WTC11 (cell line): ENCODE measurements at regions not wholly inside any gene's neighbourhood (a gene's known extent, or its start where the extent isn't known, plus 50 kb on each side); places are given as distances from the start of the nearest gene placed in this dataset.

Source experiments
- ATAC-seq: fragments of 200-7000 bp; cut with Tn5 transposase; 2 replicates; pipeline ENCODE4 v1.10.0; 2021; ENCODE audit warnings: mild to moderate bottlenecking, moderate library complexity
- CTCF ChIA-PET: fragments of 300-600 bp; sonication (Branson Sonifier 250); formaldehyde crosslinking; loops from one replicate; lab custom pipeline; 2021; ENCODE audit warnings: antibody characterized with exemption; lab: Charles Lee
- POLR2A ChIA-PET: fragments of 350-600 bp; sonication (Branson Sonifier 250); formaldehyde crosslinking; loops from one replicate; lab custom pipeline; 2021; ENCODE audit warnings: antibody characterized with exemption; lab: Charles Lee
- DNase-seq: peaks from one replicate; pipeline ENCODE4 v3.0.0; 2021; ENCODE audit warnings: low spot score
- H3K27ac Mint-ChIP-seq: 2 replicates; pipeline ENCODE4 v1.8.0; 2021; ENCODE audit warnings: mixed read lengths
- H3K27me3 Mint-ChIP-seq: 2 replicates; pipeline ENCODE4 v1.8.0; 2021; ENCODE audit warnings: low read depth, mild to moderate bottlenecking, moderate library complexity, mixed read lengths
- H3K36me3 Mint-ChIP-seq: 2 replicates; pipeline ENCODE4 v1.8.0; 2021; ENCODE audit warnings: mixed read lengths
- H3K4me1 Mint-ChIP-seq: 2 replicates; pipeline ENCODE4 v1.8.0; 2022; ENCODE audit warnings: mixed read lengths
- H3K4me3 Mint-ChIP-seq: 2 replicates; pipeline ENCODE4 v1.8.0; 2021; ENCODE audit warnings: mild to moderate bottlenecking, moderate library complexity, mixed read lengths
- H3K9me3 Mint-ChIP-seq: 2 replicates; pipeline ENCODE4 v1.8.0; 2021; ENCODE audit warnings: mixed read lengths
- ATF1 ChIP-seq: sonication (generic); formaldehyde crosslinking; IDR thresholded peaks from 2 replicates; pipeline ENCODE4 v1.8.1; 2023; ENCODE audit warnings: mild to moderate bottlenecking, moderate library complexity, missing genetic modification reagents
- CREM ChIP-seq: sonication (generic); formaldehyde crosslinking; IDR thresholded peaks from 2 replicates; pipeline ENCODE4 v1.8.1; 2022; ENCODE audit warnings: mild to moderate bottlenecking, missing genetic modification reagents, moderate library complexity
- FOXJ3 ChIP-seq: sonication (generic); formaldehyde crosslinking; IDR thresholded peaks from 2 replicates; pipeline ENCODE4 v1.9.0; 2021; ENCODE audit warnings: missing genetic modification reagents, mild to moderate bottlenecking, borderline replicate concordance
- FOXP1 ChIP-seq: sonication (generic); formaldehyde crosslinking; IDR thresholded peaks from 2 replicates; pipeline ENCODE4 v1.8.0; 2022; ENCODE audit warnings: missing genetic modification reagents, mild to moderate bottlenecking, moderate library complexity, borderline replicate concordance
- GABPB1 ChIP-seq: sonication (generic); formaldehyde crosslinking; IDR thresholded peaks from 2 replicates; pipeline ENCODE4 v1.8.1; 2023; ENCODE audit warnings: mild to moderate bottlenecking, missing genetic modification reagents
- GRHL2 ChIP-seq: fragments of 250-450 bp; sonication (Bioruptor Pico); IDR thresholded peaks from 2 replicates; pipeline ENCODE4 v1.8.0; 2022; ENCODE audit warnings: mild to moderate bottlenecking, moderate library complexity; ENCODE audit not compliant: insufficient replicate concordance, severe bottlenecking
- HMGA2 ChIP-seq: fragments of 250-450 bp; sonication (Bioruptor Pico); IDR thresholded peaks from 2 replicates; pipeline ENCODE4 v1.4.0; 2021; ENCODE audit warnings: mild to moderate bottlenecking, moderate library complexity
- JAZF1 ChIP-seq: fragments of 250-450 bp; sonication (Bioruptor Pico); IDR thresholded peaks from 2 replicates; pipeline ENCODE4 v1.9.0; 2021; ENCODE audit warnings: moderate library complexity, mild to moderate bottlenecking, inconsistent platforms
- JUN ChIP-seq: sonication (generic); formaldehyde crosslinking; IDR thresholded peaks from 2 replicates; pipeline ENCODE4 v1.8.0; 2023; ENCODE audit warnings: mild to moderate bottlenecking, missing genetic modification reagents
- MYBL2 ChIP-seq: sonication (generic); formaldehyde crosslinking; IDR thresholded peaks from 2 replicates; pipeline ENCODE4 v1.8.1; 2023; ENCODE audit warnings: mild to moderate bottlenecking, moderate library complexity, missing genetic modification reagents
- NFE2L1 ChIP-seq: sonication (generic); formaldehyde crosslinking; IDR thresholded peaks from 2 replicates; pipeline ENCODE4 v1.8.1; 2023; ENCODE audit warnings: missing genetic modification reagents
- PRRX2 ChIP-seq: fragments of 250-450 bp; sonication (Bioruptor Pico); IDR thresholded peaks from 2 replicates; pipeline ENCODE4 v1.8.0; 2021; ENCODE audit warnings: mild to moderate bottlenecking
- RORB ChIP-seq: fragments of 250-450 bp; sonication (Bioruptor Pico); IDR thresholded peaks from 2 replicates; pipeline ENCODE4 v1.9.0; 2021; ENCODE audit warnings: mild to moderate bottlenecking
- SMAD4 ChIP-seq: sonication (generic); formaldehyde crosslinking; IDR thresholded peaks from 2 replicates; pipeline ENCODE4 v1.8.0; 2022; ENCODE audit warnings: mild to moderate bottlenecking, missing genetic modification reagents
- TCF7 ChIP-seq: sonication (generic); formaldehyde crosslinking; IDR thresholded peaks from 2 replicates; pipeline ENCODE4 v1.8.0; 2022; ENCODE audit warnings: mild to moderate bottlenecking, low read depth, missing genetic modification reagents, moderate library complexity
- TEAD1 ChIP-seq: sonication (generic); formaldehyde crosslinking; IDR thresholded peaks from 2 replicates; pipeline ENCODE4 v1.8.0; 2022; ENCODE audit warnings: mild to moderate bottlenecking, missing genetic modification reagents
- ZNF219 ChIP-seq: sonication (generic); formaldehyde crosslinking; IDR thresholded peaks from 2 replicates; pipeline ENCODE4 v1.8.0; 2023; ENCODE audit warnings: missing genetic modification reagents, mild to moderate bottlenecking, borderline replicate concordance
- ZNF423 ChIP-seq: fragments of 250-450 bp; sonication (Bioruptor Pico); IDR thresholded peaks from 2 replicates; pipeline ENCODE4 v2.1.2; 2022; ENCODE audit warnings: mild to moderate bottlenecking, moderate library complexity
- ZNF671 ChIP-seq: fragments of 250-450 bp; sonication (Bioruptor Pico); IDR thresholded peaks from 2 replicates; pipeline ENCODE4 v1.8.0; 2021; ENCODE audit warnings: mild to moderate bottlenecking
- TF ChIP-seq, protein P1 (sequence below): sonication (generic); formaldehyde crosslinking; IDR thresholded peaks from 2 replicates; pipeline ENCODE4 v1.8.0; 2022; ENCODE audit warnings: mild to moderate bottlenecking, missing genetic modification reagents
- TF ChIP-seq, protein P2 (sequence below): sonication (generic); formaldehyde crosslinking; IDR thresholded peaks from 2 replicates; pipeline ENCODE4 v1.8.0; 2022; ENCODE audit warnings: mild to moderate bottlenecking, missing genetic modification reagents
- TF ChIP-seq, protein P3 (sequence below): sonication (generic); formaldehyde crosslinking; IDR thresholded peaks from 2 replicates; pipeline ENCODE4 v1.8.1; 2023; ENCODE audit warnings: mild to moderate bottlenecking, missing genetic modification reagents, moderate library complexity
- TF ChIP-seq, protein P4 (sequence below): sonication (generic); formaldehyde crosslinking; conservative IDR thresholded peaks from 2 replicates; pipeline ENCODE4 v1.8.1; 2023; ENCODE audit warnings: mild to moderate bottlenecking, low read depth, missing genetic modification reagents, moderate library complexity
- TF ChIP-seq, protein P5 (sequence below): fragments of 250-450 bp; sonication (Bioruptor Pico); IDR thresholded peaks from 2 replicates; pipeline ENCODE4 v1.9.0; 2021; ENCODE audit warnings: mild to moderate bottlenecking
- TF ChIP-seq, protein P6 (sequence below): sonication (generic); formaldehyde crosslinking; conservative IDR thresholded peaks from 2 replicates; pipeline ENCODE4 v1.8.1; 2022; ENCODE audit warnings: mild to moderate bottlenecking, missing genetic modification reagents
- TF ChIP-seq, protein P7 (sequence below): sonication (generic); formaldehyde crosslinking; IDR thresholded peaks from 2 replicates; pipeline ENCODE4 v1.8.1; 2022; ENCODE audit warnings: missing genetic modification reagents, borderline replicate concordance
- TF ChIP-seq, protein P8 (sequence below): fragments of 200-600 bp; IDR thresholded peaks from 2 replicates; pipeline ENCODE4 v1.8.0; 2022; ENCODE audit warnings: antibody characterized with exemption

DNA sequence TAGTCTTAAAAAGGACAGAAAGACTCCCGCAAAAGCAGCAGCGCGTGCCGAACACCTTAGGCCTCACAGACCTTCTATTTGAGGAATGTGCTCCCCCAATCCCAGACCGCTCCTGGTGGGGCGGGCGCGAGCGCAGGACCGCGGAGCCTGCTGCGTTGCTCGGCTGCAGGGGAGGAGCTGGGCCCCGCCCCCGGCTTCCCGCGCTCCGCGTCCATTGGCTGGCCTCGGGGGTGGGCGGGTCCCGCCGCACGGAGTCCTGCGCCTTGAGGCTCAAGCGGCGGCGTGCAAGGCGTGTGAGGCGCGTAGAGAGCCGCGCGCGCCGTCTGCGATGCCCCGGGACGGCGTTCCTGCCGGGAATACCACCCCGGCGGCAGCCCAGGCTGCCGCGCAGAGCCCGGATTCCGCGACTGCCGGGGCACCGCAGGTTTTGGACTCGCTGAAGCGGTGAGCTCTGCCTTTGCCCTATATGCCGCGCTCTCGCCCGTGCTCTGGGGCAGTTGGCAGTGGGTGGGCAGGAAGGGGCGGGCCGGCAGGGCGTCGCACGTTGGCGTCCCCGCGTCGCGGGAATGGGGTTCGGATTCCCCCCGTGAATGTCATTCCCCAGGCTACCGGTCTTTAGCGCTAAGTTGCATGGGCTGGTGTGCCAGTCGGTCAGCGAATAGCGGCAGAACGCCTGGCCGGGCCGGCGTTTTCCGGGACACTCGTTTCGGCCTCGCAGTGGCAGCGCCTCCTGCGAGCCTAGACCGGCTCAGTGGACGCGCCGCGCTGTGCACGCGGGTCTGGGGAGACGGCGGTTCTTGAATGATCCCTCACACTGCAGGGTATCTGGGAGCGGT, 49.6 kb upstream of the PAIP2B start:
- H3K27me3 Mint-ChIP-seq, result peaks cover 55% of the 10 kb centered on the region
- peak; percentile 85 for TF ChIP-seq SMAD4 (CRISPR knock-in tag)
- peak; percentile 84; the same call in 1 of the 2 replicates for TF ChIP-seq JUN (CRISPR knock-in tag)
- TF ChIP-seq, protein P1, sequence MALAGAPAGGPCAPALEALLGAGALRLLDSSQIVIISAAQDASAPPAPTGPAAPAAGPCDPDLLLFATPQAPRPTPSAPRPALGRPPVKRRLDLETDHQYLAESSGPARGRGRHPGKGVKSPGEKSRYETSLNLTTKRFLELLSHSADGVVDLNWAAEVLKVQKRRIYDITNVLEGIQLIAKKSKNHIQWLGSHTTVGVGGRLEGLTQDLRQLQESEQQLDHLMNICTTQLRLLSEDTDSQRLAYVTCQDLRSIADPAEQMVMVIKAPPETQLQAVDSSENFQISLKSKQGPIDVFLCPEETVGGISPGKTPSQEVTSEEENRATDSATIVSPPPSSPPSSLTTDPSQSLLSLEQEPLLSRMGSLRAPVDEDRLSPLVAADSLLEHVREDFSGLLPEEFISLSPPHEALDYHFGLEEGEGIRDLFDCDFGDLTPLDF (CRISPR knock-in tag), result 0 out of 2 replicates have a peak, but pooled peaks have one; percentile 89
- TF ChIP-seq HMGA2 (CRISPR knock-in tag), result no peak
- 0 out of 2 replicates have a peak, but pooled peaks have one; percentile 23 for TF ChIP-seq ATF1 (CRISPR knock-in tag)
- TF ChIP-seq TCF7 (CRISPR knock-in tag), result no peak
- peak; percentile 96 for TF ChIP-seq FOXP1 (CRISPR knock-in tag)
- no peak for TF ChIP-seq RORB
- TF ChIP-seq ZNF671 (CRISPR knock-in tag), result no peak
- TF ChIP-seq GRHL2 (CRISPR knock-in tag), result no peak
- TF ChIP-seq, protein P2, sequence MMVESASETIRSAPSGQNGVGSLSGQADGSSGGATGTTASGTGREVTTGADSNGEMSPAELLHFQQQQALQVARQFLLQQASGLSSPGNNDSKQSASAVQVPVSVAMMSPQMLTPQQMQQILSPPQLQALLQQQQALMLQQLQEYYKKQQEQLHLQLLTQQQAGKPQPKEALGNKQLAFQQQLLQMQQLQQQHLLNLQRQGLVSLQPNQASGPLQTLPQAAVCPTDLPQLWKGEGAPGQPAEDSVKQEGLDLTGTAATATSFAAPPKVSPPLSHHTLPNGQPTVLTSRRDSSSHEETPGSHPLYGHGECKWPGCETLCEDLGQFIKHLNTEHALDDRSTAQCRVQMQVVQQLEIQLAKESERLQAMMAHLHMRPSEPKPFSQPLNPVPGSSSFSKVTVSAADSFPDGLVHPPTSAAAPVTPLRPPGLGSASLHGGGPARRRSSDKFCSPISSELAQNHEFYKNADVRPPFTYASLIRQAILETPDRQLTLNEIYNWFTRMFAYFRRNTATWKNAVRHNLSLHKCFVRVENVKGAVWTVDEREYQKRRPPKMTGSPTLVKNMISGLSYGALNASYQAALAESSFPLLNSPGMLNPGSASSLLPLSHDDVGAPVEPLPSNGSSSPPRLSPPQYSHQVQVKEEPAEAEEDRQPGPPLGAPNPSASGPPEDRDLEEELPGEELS, result peak; percentile 97
- TF ChIP-seq, protein P3, sequence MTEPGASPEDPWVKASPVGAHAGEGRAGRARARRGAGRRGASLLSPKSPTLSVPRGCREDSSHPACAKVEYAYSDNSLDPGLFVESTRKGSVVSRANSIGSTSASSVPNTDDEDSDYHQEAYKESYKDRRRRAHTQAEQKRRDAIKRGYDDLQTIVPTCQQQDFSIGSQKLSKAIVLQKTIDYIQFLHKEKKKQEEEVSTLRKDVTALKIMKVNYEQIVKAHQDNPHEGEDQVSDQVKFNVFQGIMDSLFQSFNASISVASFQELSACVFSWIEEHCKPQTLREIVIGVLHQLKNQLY (CRISPR knock-in tag), result no peak
- TF ChIP-seq, protein P4, sequence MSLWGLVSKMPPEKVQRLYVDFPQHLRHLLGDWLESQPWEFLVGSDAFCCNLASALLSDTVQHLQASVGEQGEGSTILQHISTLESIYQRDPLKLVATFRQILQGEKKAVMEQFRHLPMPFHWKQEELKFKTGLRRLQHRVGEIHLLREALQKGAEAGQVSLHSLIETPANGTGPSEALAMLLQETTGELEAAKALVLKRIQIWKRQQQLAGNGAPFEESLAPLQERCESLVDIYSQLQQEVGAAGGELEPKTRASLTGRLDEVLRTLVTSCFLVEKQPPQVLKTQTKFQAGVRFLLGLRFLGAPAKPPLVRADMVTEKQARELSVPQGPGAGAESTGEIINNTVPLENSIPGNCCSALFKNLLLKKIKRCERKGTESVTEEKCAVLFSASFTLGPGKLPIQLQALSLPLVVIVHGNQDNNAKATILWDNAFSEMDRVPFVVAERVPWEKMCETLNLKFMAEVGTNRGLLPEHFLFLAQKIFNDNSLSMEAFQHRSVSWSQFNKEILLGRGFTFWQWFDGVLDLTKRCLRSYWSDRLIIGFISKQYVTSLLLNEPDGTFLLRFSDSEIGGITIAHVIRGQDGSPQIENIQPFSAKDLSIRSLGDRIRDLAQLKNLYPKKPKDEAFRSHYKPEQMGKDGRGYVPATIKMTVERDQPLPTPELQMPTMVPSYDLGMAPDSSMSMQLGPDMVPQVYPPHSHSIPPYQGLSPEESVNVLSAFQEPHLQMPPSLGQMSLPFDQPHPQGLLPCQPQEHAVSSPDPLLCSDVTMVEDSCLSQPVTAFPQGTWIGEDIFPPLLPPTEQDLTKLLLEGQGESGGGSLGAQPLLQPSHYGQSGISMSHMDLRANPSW, result no peak
- TF ChIP-seq PRRX2 (CRISPR knock-in tag), result no peak
- TF ChIP-seq, protein P5, sequence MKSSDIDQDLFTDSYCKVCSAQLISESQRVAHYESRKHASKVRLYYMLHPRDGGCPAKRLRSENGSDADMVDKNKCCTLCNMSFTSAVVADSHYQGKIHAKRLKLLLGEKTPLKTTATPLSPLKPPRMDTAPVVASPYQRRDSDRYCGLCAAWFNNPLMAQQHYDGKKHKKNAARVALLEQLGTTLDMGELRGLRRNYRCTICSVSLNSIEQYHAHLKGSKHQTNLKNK (CRISPR knock-in tag), result no peak
- TF ChIP-seq, protein P6, sequence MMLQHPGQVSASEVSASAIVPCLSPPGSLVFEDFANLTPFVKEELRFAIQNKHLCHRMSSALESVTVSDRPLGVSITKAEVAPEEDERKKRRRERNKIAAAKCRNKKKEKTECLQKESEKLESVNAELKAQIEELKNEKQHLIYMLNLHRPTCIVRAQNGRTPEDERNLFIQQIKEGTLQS (CRISPR knock-in tag), result no peak; the same call in 1 of the 2 replicates
- TF ChIP-seq NFE2L1 (CRISPR knock-in tag), result peak; percentile 93; the same call in 1 of the 2 replicates
- TF ChIP-seq, protein P7, sequence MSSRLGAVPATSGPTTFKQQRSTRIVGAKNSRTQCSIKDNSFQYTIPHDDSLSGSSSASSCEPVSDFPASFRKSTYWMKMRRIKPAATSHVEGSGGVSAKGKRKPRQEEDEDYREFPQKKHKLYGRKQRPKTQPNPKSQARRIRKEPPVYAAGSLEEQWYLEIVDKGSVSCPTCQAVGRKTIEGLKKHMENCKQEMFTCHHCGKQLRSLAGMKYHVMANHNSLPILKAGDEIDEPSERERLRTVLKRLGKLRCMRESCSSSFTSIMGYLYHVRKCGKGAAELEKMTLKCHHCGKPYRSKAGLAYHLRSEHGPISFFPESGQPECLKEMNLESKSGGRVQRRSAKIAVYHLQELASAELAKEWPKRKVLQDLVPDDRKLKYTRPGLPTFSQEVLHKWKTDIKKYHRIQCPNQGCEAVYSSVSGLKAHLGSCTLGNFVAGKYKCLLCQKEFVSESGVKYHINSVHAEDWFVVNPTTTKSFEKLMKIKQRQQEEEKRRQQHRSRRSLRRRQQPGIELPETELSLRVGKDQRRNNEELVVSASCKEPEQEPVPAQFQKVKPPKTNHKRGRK (CRISPR knock-in tag), result no peak
- peak; percentile 96 for TF ChIP-seq MYBL2
- TF ChIP-seq ZNF219 (CRISPR knock-in tag), result peak; percentile 64; the same call in 1 of the 2 replicates
- 0 out of 2 replicates have a peak, but pooled peaks have one; percentile 48 for TF ChIP-seq FOXJ3 (CRISPR knock-in tag)
- TF ChIP-seq GABPB1 (CRISPR knock-in tag), result peak; percentile 63; the same call in 1 of the 2 replicates
- peak; percentile 82; the same call in 1 of the 2 replicates for TF ChIP-seq CREM (CRISPR knock-in tag)
- TF ChIP-seq JAZF1 (CRISPR knock-in tag), result no peak
- TF ChIP-seq, protein P8, sequence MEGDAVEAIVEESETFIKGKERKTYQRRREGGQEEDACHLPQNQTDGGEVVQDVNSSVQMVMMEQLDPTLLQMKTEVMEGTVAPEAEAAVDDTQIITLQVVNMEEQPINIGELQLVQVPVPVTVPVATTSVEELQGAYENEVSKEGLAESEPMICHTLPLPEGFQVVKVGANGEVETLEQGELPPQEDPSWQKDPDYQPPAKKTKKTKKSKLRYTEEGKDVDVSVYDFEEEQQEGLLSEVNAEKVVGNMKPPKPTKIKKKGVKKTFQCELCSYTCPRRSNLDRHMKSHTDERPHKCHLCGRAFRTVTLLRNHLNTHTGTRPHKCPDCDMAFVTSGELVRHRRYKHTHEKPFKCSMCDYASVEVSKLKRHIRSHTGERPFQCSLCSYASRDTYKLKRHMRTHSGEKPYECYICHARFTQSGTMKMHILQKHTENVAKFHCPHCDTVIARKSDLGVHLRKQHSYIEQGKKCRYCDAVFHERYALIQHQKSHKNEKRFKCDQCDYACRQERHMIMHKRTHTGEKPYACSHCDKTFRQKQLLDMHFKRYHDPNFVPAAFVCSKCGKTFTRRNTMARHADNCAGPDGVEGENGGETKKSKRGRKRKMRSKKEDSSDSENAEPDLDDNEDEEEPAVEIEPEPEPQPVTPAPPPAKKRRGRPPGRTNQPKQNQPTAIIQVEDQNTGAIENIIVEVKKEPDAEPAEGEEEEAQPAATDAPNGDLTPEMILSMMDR, result no peak
- TF ChIP-seq TEAD1 (CRISPR knock-in tag), result peak; percentile 94
- TF ChIP-seq ZNF423 (CRISPR knock-in tag), result no peak

More for the DNA sequence above, 49.6 kb upstream of the PAIP2B start:
- Mint-ChIP-seq H3K4me3 (peak overlapping the region; percentile 80), H3K9me3 (peaks cover 9% of the 10 kb centered on the region), H3K36me3 (peaks cover 7% of the 10 kb centered on the region), H3K4me1 (peaks cover 38% of the 10 kb centered on the region), H3K27ac (no peak overlapping the region)
- DNase-seq (peak; percentile 98), ATAC-seq (peak; percentile 95)
- ChIA-PET CTCF (interaction anchor here (0.7 to 3.4 kb wide), 12 partner anchors 19 to 292 kb away, joined by 3 to 23 read pairs (median 5); partner anchors contain the start of genes PAIP2B and ZNF638), POLR2A (interaction anchor here (1.2 to 2.7 kb wide), 3 partner anchors 50 to 177 kb away, joined by 4 to 14 read pairs (median 5); partner anchors contain the start of genes DYSF, PAIP2B and ZNF638)
